ENCODE measurements at regions not wholly inside any gene's neighbourhood (a gene's known extent, or its start where the extent isn't known, plus 50 kb on each side); places are given as distances from the start of the nearest gene placed in this dataset.

DNA sequence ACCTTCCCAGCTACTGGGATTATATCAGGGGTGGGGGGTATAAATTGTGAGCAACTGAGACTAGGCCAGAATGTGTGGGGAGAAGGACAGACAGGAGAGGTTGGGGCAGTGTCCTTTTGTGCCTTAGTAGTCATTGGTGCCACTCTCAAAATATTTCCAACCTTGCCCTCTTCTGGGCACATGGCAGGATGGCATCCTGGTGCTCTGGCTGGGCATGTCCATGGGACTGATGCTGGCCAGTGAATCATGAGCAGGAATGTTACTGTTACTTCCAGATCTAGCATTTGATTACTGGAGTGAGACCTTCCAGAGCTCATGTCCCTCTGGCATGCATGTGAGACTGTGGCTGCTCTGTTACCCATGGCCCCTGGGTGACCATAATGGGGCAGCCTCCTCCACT, 151.2 kb downstream of the MATN1 start:
- TF ChIP-seq, protein P1, sequence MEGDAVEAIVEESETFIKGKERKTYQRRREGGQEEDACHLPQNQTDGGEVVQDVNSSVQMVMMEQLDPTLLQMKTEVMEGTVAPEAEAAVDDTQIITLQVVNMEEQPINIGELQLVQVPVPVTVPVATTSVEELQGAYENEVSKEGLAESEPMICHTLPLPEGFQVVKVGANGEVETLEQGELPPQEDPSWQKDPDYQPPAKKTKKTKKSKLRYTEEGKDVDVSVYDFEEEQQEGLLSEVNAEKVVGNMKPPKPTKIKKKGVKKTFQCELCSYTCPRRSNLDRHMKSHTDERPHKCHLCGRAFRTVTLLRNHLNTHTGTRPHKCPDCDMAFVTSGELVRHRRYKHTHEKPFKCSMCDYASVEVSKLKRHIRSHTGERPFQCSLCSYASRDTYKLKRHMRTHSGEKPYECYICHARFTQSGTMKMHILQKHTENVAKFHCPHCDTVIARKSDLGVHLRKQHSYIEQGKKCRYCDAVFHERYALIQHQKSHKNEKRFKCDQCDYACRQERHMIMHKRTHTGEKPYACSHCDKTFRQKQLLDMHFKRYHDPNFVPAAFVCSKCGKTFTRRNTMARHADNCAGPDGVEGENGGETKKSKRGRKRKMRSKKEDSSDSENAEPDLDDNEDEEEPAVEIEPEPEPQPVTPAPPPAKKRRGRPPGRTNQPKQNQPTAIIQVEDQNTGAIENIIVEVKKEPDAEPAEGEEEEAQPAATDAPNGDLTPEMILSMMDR (IDR thresholded peaks at IDR 0.05), result no peak
- no peak for TF ChIP-seq POLR2A (IDR thresholded peaks at IDR 0.05)
